Astrocyte (in vitro differentiated cells and primary cell): ENCODE measurements at regions not wholly inside any gene's neighbourhood (a gene's known extent, or its start where the extent isn't known, plus 50 kb on each side); places are given as distances from the start of the nearest gene placed in this dataset.
A peak's percentile ranks its signal among the peaks of the same experiment; 100 is the strongest.

ENCODE experiments used
- DNase-seq: peaks from one replicate; pipeline ENCODE4 v3.0.0-alpha.2; 2010; ENCODE audit warnings: low read depth
- FAIRE-seq: peaks from 2 replicates; lab custom pipeline; 2011; peaks lifted over from hg19 to GRCh38; lab: Jason Lieb, UNC
- H2AFZ ChIP-seq: 2 replicates; pipeline ENCODE4 v1.6.0; 2012; ENCODE audit warnings: low read depth, low read length, inconsistent platforms
- H3K27ac ChIP-seq: 2 replicates; pipeline ENCODE4 v1.5.1; 2011; ENCODE audit warnings: low read depth, low read length, inconsistent platforms
- H3K27me3 ChIP-seq: 2 replicates; pipeline ENCODE4 v1.6.0; 2011; ENCODE audit warnings: low read length, inconsistent platforms; ENCODE audit not compliant: insufficient read depth
- H3K36me3 ChIP-seq: 2 replicates; pipeline ENCODE4 v1.5.1; 2011; ENCODE audit warnings: low read length, inconsistent platforms; ENCODE audit not compliant: insufficient read depth
- H3K4me1 ChIP-seq: 2 replicates; pipeline ENCODE4 v1.5.1; 2011; ENCODE audit warnings: low read length, inconsistent platforms; ENCODE audit not compliant: insufficient read depth
- H3K4me2 ChIP-seq: 2 replicates; pipeline ENCODE4 v1.6.0; 2012; ENCODE audit warnings: low read length, inconsistent platforms
- H3K4me3 ChIP-seq: 2 replicates; pipeline ENCODE4 v1.5.1; 2011; ENCODE audit warnings: low read depth, mild to moderate bottlenecking, low read length, inconsistent platforms; ENCODE audit not compliant: insufficient read depth
- H3K79me2 ChIP-seq: 2 replicates; pipeline ENCODE4 v1.6.0; 2012; ENCODE audit warnings: mild to moderate bottlenecking, low read length, inconsistent platforms; ENCODE audit not compliant: insufficient read depth
- H3K9ac ChIP-seq: 2 replicates; pipeline ENCODE4 v1.6.0; 2012; ENCODE audit warnings: mild to moderate bottlenecking, low read length, inconsistent platforms
- H3K9me3 ChIP-seq: 2 replicates; pipeline ENCODE4 v1.5.1; 2012; ENCODE audit warnings: low read depth, mild to moderate bottlenecking, low read length, inconsistent platforms; ENCODE audit not compliant: insufficient read depth
- H4K20me1 ChIP-seq: 2 replicates; pipeline ENCODE4 v1.6.0; 2012; ENCODE audit warnings: low read length, inconsistent platforms; ENCODE audit not compliant: insufficient read depth
- H3K27ac Mint-ChIP-seq: one replicate; pipeline ENCODE4 v1.8.0; 2021; ENCODE audit warnings: mild to moderate bottlenecking, mixed read lengths; ENCODE audit not compliant: unreplicated experiment
- H3K27me3 Mint-ChIP-seq: one replicate; pipeline ENCODE4 v1.8.0; 2021; ENCODE audit warnings: low read depth, mixed read lengths; ENCODE audit not compliant: unreplicated experiment
- H3K36me3 Mint-ChIP-seq: one replicate; pipeline ENCODE4 v1.8.0; 2021; ENCODE audit warnings: low read depth, mixed read lengths; ENCODE audit not compliant: unreplicated experiment
- H3K4me1 Mint-ChIP-seq: one replicate; pipeline ENCODE4 v1.8.0; 2021; ENCODE audit warnings: low read depth, mixed read lengths; ENCODE audit not compliant: unreplicated experiment
- H3K4me3 Mint-ChIP-seq: one replicate; pipeline ENCODE4 v1.8.0; 2021; ENCODE audit warnings: mild to moderate bottlenecking, moderate library complexity, mixed read lengths; ENCODE audit not compliant: unreplicated experiment
- H3K9me3 Mint-ChIP-seq: one replicate; pipeline ENCODE4 v1.8.0; 2021; ENCODE audit warnings: mild to moderate bottlenecking, mixed read lengths; ENCODE audit not compliant: unreplicated experiment
- EZH2 ChIP-seq: IDR thresholded peaks from 2 replicates; pipeline ENCODE4 v1.6.1; 2012; ENCODE audit warnings: mild to moderate bottlenecking, low read length, inconsistent platforms; ENCODE audit not compliant: insufficient read depth
- TF ChIP-seq, protein P1 (sequence below): IDR thresholded peaks from 2 replicates; pipeline ENCODE4 v1.5.1; 2011; ENCODE audit warnings: low read depth, mild to moderate bottlenecking, inconsistent platforms, low read length, moderate library complexity; ENCODE audit not compliant: insufficient read depth

DNA sequence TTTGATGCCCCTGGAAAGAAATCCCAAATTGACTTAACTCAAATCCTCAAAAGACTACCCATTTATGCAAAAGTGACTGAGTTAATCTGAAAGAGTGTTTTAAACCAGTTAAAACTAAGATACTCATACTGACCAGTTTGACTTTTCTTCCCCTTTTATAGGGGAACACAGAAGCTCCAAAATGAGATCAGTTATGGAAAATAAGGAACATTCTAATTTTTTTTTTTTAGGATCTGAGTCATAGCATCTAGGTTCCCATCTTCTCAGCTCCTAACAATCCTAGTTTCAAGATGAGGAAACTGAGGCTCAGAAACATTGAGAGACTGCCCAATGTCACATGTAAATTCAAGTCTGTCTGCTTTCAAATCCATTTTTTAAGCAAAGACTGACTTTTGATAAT, 231.1 kb upstream of the RUNX1 start:
- Mint-ChIP-seq H3K9me3 (no peaks in the 10 kb centered on the region), H3K27me3 (no peaks in the 10 kb centered on the region), H3K4me1 (peaks cover 25% of the 10 kb centered on the region), H3K36me3 (no peaks in the 10 kb centered on the region), H3K27ac (no peak overlapping the region), H3K4me3 (no peak overlapping the region)
- no peak overlapping the region for H3K27ac ChIP-seq
- H3K9me3 ChIP-seq: no peaks in the 10 kb centered on the region
- H3K79me2 ChIP-seq: no peaks in the 10 kb centered on the region
- H2AFZ ChIP-seq: no peak overlapping the region
- H3K4me3 ChIP-seq: no peak overlapping the region
- H3K4me2 ChIP-seq: no peak overlapping the region
- no peaks in the 10 kb centered on the region for H3K4me1 ChIP-seq
- no peak for FAIRE-seq
- H3K36me3 ChIP-seq: no peaks in the 10 kb centered on the region
- TF ChIP-seq, protein P1, sequence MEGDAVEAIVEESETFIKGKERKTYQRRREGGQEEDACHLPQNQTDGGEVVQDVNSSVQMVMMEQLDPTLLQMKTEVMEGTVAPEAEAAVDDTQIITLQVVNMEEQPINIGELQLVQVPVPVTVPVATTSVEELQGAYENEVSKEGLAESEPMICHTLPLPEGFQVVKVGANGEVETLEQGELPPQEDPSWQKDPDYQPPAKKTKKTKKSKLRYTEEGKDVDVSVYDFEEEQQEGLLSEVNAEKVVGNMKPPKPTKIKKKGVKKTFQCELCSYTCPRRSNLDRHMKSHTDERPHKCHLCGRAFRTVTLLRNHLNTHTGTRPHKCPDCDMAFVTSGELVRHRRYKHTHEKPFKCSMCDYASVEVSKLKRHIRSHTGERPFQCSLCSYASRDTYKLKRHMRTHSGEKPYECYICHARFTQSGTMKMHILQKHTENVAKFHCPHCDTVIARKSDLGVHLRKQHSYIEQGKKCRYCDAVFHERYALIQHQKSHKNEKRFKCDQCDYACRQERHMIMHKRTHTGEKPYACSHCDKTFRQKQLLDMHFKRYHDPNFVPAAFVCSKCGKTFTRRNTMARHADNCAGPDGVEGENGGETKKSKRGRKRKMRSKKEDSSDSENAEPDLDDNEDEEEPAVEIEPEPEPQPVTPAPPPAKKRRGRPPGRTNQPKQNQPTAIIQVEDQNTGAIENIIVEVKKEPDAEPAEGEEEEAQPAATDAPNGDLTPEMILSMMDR: no peak
- no peak for TF ChIP-seq EZH2
- DNase-seq: no peak
- H3K9ac ChIP-seq: no peak overlapping the region
- no peaks in the 10 kb centered on the region for H4K20me1 ChIP-seq
- H3K27me3 ChIP-seq: no peaks in the 10 kb centered on the region

DNA sequence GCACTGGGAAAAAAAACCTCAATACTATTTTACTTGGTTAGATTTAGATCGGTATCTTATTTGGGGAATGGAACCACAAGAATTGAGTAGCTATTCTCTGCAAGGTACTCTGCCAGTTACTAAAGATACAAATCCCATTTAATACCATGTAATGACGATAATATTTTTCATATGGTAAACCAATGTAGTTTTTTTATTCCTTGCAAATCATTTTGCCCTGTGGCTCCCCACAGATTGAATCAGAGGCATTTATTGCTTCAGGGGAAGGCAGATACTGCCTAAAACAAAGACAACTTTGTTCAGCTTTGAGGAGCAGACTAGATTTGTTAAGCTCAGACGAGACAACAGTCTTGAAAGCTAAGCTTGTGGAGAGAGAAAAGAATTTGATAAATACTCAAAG, 226.7 kb upstream of the RUNX1 start:
- no peaks in the 10 kb centered on the region for H3K36me3 ChIP-seq
- no peak for TF ChIP-seq EZH2
- TF ChIP-seq, protein P1: no peak
- H3K9me3 Mint-ChIP-seq: peaks cover 4% of the 10 kb centered on the region
- peak overlapping the region; percentile 1 for H3K27ac Mint-ChIP-seq
- H3K27ac ChIP-seq: no peak overlapping the region
- H3K4me3 Mint-ChIP-seq: no peak overlapping the region
- no peaks in the 10 kb centered on the region for H3K9me3 ChIP-seq
- H4K20me1 ChIP-seq: no peaks in the 10 kb centered on the region
- no peaks in the 10 kb centered on the region for H3K79me2 ChIP-seq
- DNase-seq (peak; percentile 59), FAIRE-seq (no peak)
- H3K27me3 Mint-ChIP-seq: no peaks in the 10 kb centered on the region
- H3K4me3 ChIP-seq: no peak overlapping the region
- peaks cover 14% of the 10 kb centered on the region for H3K4me1 Mint-ChIP-seq
- H2AFZ ChIP-seq: no peak overlapping the region
- H3K9ac ChIP-seq: no peak overlapping the region
- H3K36me3 Mint-ChIP-seq: no peaks in the 10 kb centered on the region
- no peak overlapping the region for H3K4me2 ChIP-seq
- no peaks in the 10 kb centered on the region for H3K27me3 ChIP-seq
- no peaks in the 10 kb centered on the region for H3K4me1 ChIP-seq

DNA sequence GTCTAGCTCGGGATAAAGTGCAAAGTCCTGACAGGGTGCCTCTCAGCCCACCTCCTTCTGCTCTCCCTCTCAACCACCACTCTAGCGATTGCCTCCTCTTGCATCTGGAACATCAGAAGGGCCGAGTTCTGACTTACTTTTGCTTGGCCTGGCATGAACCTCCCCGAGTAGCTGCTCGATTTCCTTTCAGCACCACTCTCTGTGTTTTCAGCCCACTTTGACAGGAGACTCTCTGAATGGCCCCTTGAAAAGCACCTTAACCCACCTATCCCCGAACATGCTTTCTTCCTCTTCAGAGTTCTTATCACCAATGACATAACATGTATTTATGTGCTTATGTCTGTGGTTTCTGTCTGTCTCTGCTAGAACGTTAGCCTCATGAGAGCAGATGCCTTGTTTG, 225.8 kb upstream of the RUNX1 start:
- Mint-ChIP-seq H3K9me3 (peaks cover 4% of the 10 kb centered on the region), H3K27me3 (no peaks in the 10 kb centered on the region), H3K4me3 (no peak overlapping the region), H3K4me1 (peaks cover 14% of the 10 kb centered on the region), H3K27ac (no peak overlapping the region), H3K36me3 (no peaks in the 10 kb centered on the region)
- FAIRE-seq: no peak
- Histone ChIP-seq H3K9me3 (no peaks in the 10 kb centered on the region), H3K9ac (no peak overlapping the region), H3K27me3 (no peaks in the 10 kb centered on the region), H3K27ac (no peak overlapping the region), H3K4me1 (no peaks in the 10 kb centered on the region), H2AFZ (no peak overlapping the region), H3K4me2 (no peak overlapping the region), H3K36me3 (no peaks in the 10 kb centered on the region), H4K20me1 (no peaks in the 10 kb centered on the region), H3K79me2 (no peaks in the 10 kb centered on the region), H3K4me3 (no peak overlapping the region)
- DNase-seq: no peak
- no peak for TF ChIP-seq EZH2
- TF ChIP-seq, protein P1: no peak
